OCI-LY1 (cell line): ENCODE measurements at regions not wholly inside any gene's neighbourhood (a gene's known extent, or its start where the extent isn't known, plus 50 kb on each side); places are given as distances from the start of the nearest gene placed in this dataset.

ENCODE experiments used
- H2AFZ ChIP-seq: fragments of 200-600 bp; sonication (generic), shearing (Covaris generic); 2 replicates; pipeline ENCODE4 v1.6.0; 2014; ENCODE audit warnings: antibody characterized with exemption, mild to moderate bottlenecking, low read length
- H3F3A ChIP-seq: fragments of 200-600 bp; sonication (generic), shearing (Covaris generic); 2 replicates; pipeline ENCODE4 v1.6.0; 2014; ENCODE audit warnings: mild to moderate bottlenecking, antibody characterized with exemption, low read length, moderate library complexity; ENCODE audit not compliant: insufficient read depth
- H3K27ac ChIP-seq: fragments of 200-600 bp; sonication (generic); 2 replicates; pipeline ENCODE4 v1.5.1; 2014; ENCODE audit warnings: low read length, mixed run types, mild to moderate bottlenecking, low read depth; ENCODE audit not compliant: poor library complexity, severe bottlenecking
- H3K27me3 ChIP-seq: fragments of 200-600 bp; sonication (generic); 2 replicates; pipeline ENCODE4 v1.6.0; 2014; ENCODE audit warnings: antibody characterized with exemption, mild to moderate bottlenecking, low read length, moderate library complexity; ENCODE audit not compliant: insufficient read depth
- H3K36me3 ChIP-seq: fragments of 200-600 bp; sonication (generic); 2 replicates; pipeline ENCODE4 v1.6.1; 2014; ENCODE audit warnings: mild to moderate bottlenecking, antibody characterized with exemption, low read length, moderate library complexity, mixed read lengths; ENCODE audit not compliant: insufficient read depth
- H3K4me1 ChIP-seq: fragments of 200-600 bp; sonication (generic); 2 replicates; pipeline ENCODE4 v1.5.1; 2014; ENCODE audit warnings: mild to moderate bottlenecking, low read length, moderate library complexity; ENCODE audit not compliant: insufficient read depth, severe bottlenecking
- H3K4me2 ChIP-seq: fragments of 200-600 bp; sonication (generic), shearing (Covaris generic); 2 replicates; pipeline ENCODE4 v1.6.1; 2014; ENCODE audit warnings: low read length
- H3K4me3 ChIP-seq: fragments of 200-600 bp; sonication (generic); 2 replicates; pipeline ENCODE4 v1.5.1; 2014; ENCODE audit warnings: low read length, low read depth, mild to moderate bottlenecking, mixed read lengths; ENCODE audit not compliant: poor library complexity, severe bottlenecking
- H3K79me2 ChIP-seq: fragments of 200-600 bp; shearing (Covaris generic); 2 replicates; pipeline ENCODE4 v1.6.1; 2016; ENCODE audit warnings: mixed run types, low read length, mixed read lengths; ENCODE audit not compliant: insufficient read depth
- H3K9ac ChIP-seq: fragments of 200-600 bp; sonication (generic), shearing (Covaris generic); 2 replicates; pipeline ENCODE4 v1.6.1; 2014; ENCODE audit warnings: mild to moderate bottlenecking, low read length, mixed read lengths
- H3K9me2 ChIP-seq: fragments of 200-600 bp; sonication (generic), shearing (Covaris generic); 2 replicates; pipeline ENCODE4 v1.6.1; 2014; ENCODE audit warnings: low read depth, mild to moderate bottlenecking, low read length, mixed read lengths
- H3K9me3 ChIP-seq: fragments of 200-600 bp; shearing (Covaris generic); 2 replicates; pipeline ENCODE4 v1.6.1; 2014; ENCODE audit warnings: low read length, mixed read lengths
- H4K20me1 ChIP-seq: fragments of 200-600 bp; sonication (generic), shearing (Covaris generic); 2 replicates; pipeline ENCODE4 v1.6.0; 2016; ENCODE audit warnings: mild to moderate bottlenecking, low read length; ENCODE audit not compliant: insufficient read depth
- CTCF ChIP-seq: fragments of 200-600 bp; sonication (generic), shearing (Covaris generic); IDR thresholded peaks from 2 replicates; pipeline ENCODE4 v1.5.1; 2017; ENCODE audit warnings: mild to moderate bottlenecking, antibody characterized with exemption, low read length, moderate library complexity, mixed read lengths
- EZH2 ChIP-seq: fragments of 200-600 bp; sonication (generic), shearing (Covaris generic); IDR thresholded peaks from 2 replicates; pipeline ENCODE4 v1.8.0; 2017; ENCODE audit warnings: borderline replicate concordance, mixed run types, mild to moderate bottlenecking, antibody characterized with exemption, low read length, moderate library complexity, mixed read lengths

- no peak overlapping the region for H3K9ac ChIP-seq
- H3K27ac ChIP-seq: no peak overlapping the region
- no peaks in the 10 kb centered on the region for H3K27me3 ChIP-seq
- TF ChIP-seq CTCF: no peak
- no peak for TF ChIP-seq EZH2
- no peaks in the 10 kb centered on the region for H3K9me2 ChIP-seq
- H3K4me3 ChIP-seq: no peak overlapping the region
- no peaks in the 10 kb centered on the region for H3K36me3 ChIP-seq
- no peaks in the 10 kb centered on the region for H4K20me1 ChIP-seq
- no peaks in the 10 kb centered on the region for H3F3A ChIP-seq
- H3K79me2 ChIP-seq: no peaks in the 10 kb centered on the region
- H3K4me1 ChIP-seq: no peaks in the 10 kb centered on the region
- H3K9me3 ChIP-seq: no peaks in the 10 kb centered on the region
- H2AFZ ChIP-seq: no peak overlapping the region
- H3K4me2 ChIP-seq: no peak overlapping the region
Observed at GRCh38 chr7:67655168-67655567, 658.5 kb downstream of the TYW1 start.

GRCh38 chr7:67659091-67659490 is 662.5 kb downstream of the TYW1 start:
- no peaks in the 10 kb centered on the region for H3K27me3 ChIP-seq
- H2AFZ ChIP-seq: no peak overlapping the region
- H3K9me3 ChIP-seq: no peaks in the 10 kb centered on the region
- H3K9ac ChIP-seq: no peak overlapping the region
- H3K36me3 ChIP-seq: no peaks in the 10 kb centered on the region
- H4K20me1 ChIP-seq: no peaks in the 10 kb centered on the region
- no peaks in the 10 kb centered on the region for H3K79me2 ChIP-seq
- no peaks in the 10 kb centered on the region for H3K4me1 ChIP-seq
- H3K27ac ChIP-seq: no peak overlapping the region
- H3F3A ChIP-seq: no peaks in the 10 kb centered on the region
- TF ChIP-seq EZH2 (no peak), CTCF (no peak)
- H3K4me2 ChIP-seq: no peak overlapping the region
- H3K4me3 ChIP-seq: no peak overlapping the region
- no peaks in the 10 kb centered on the region for H3K9me2 ChIP-seq

DNA sequence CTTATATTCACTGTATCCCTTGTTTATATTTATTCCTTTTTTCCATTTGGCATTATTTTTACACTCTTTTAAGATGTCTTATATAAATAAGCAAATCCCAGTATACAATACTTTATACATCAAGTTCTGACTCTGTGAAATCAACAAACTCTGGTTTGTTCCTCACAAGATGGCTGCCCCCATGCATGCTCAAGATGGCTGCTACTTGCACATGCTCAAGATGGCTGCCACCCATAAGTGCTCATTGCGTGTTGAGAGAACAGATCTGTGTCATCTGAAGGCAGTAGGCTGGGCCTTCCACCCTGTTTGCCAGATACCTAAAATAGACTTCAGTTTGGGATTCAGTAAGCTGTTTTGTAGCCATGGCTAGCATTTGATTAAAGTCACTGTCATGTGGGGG is 666.2 kb downstream of the TYW1 start:
- H4K20me1 ChIP-seq: no peaks in the 10 kb centered on the region
- H3K36me3 ChIP-seq: no peaks in the 10 kb centered on the region
- H3K4me1 ChIP-seq: no peaks in the 10 kb centered on the region
- no peaks in the 10 kb centered on the region for H3K79me2 ChIP-seq
- no peak overlapping the region for H3K4me2 ChIP-seq
- no peaks in the 10 kb centered on the region for H3F3A ChIP-seq
- H3K4me3 ChIP-seq: no peak overlapping the region
- no peak overlapping the region for H3K27ac ChIP-seq
- no peak overlapping the region for H3K9ac ChIP-seq
- TF ChIP-seq EZH2 (no peak), CTCF (no peak)
- no peaks in the 10 kb centered on the region for H3K27me3 ChIP-seq
- no peaks in the 10 kb centered on the region for H3K9me3 ChIP-seq
- no peak overlapping the region for H2AFZ ChIP-seq
- H3K9me2 ChIP-seq: no peaks in the 10 kb centered on the region
